HG02943 (cell line): ENCODE measurements at regions not wholly inside any gene's neighbourhood (a gene's known extent, or its start where the extent isn't known, plus 50 kb on each side); places are given as distances from the start of the nearest gene placed in this dataset.

Source experiments
- ATAC-seq: cut with Tn5 transposase; IDR thresholded peaks from one replicate; pipeline ENCODE4 v1.9.1; 2021; ENCODE audit warnings: mild to moderate bottlenecking, low read depth, moderate library complexity; ENCODE audit not compliant: unreplicated experiment

GRCh38 chr2:2823061-2823753 is 492.1 kb upstream of the MYT1L start:
- ATAC-seq: no peak

GRCh38 chr2:2822143-2822542 is 491.1 kb upstream of the MYT1L start:
- ATAC-seq: no peak

- no peak for ATAC-seq
These were observed 481.6 kb upstream of the MYT1L start for GRCh38 chr2:2812648-2813047.

- no peak for ATAC-seq
These were observed 481.0 kb upstream of the MYT1L start for GRCh38 chr2:2812117-2812516.

- ATAC-seq: no peak
These were observed 479.4 kb upstream of the MYT1L start for GRCh38 chr2:2810504-2810903.

- ATAC-seq: no peak
These were observed 478.7 kb upstream of the MYT1L start for GRCh38 chr2:2809771-2810170.

- ATAC-seq: no peak
These were observed 477.5 kb upstream of the MYT1L start for GRCh38 chr2:2808551-2809058.

GRCh38 chr2:2806711-2807110 is 475.6 kb upstream of the MYT1L start:
- ATAC-seq: no peak

GRCh38 chr2:2805263-2805662 is 474.2 kb upstream of the MYT1L start:
- ATAC-seq: no peak

GRCh38 chr2:2804528-2804927 is 473.5 kb upstream of the MYT1L start:
- ATAC-seq: no peak

- no peak for ATAC-seq
These were observed 470.4 kb upstream of the MYT1L start for GRCh38 chr2:2801458-2801857.

GRCh38 chr2:2800697-2801096 is 469.6 kb upstream of the MYT1L start:
- ATAC-seq: no peak

GRCh38 chr2:2800001-2800400 is 468.9 kb upstream of the MYT1L start:
- ATAC-seq: no peak

GRCh38 chr2:2799151-2799697 is 468.1 kb upstream of the MYT1L start:
- ATAC-seq: no peak

GRCh38 chr2:2798337-2798736 is 467.3 kb upstream of the MYT1L start:
- no peak for ATAC-seq

GRCh38 chr2:2797797-2798196 is 466.7 kb upstream of the MYT1L start:
- ATAC-seq: no peak

GRCh38 chr2:2796207-2796606 is 465.1 kb upstream of the MYT1L start:
- no peak for ATAC-seq

- no peak for ATAC-seq
These were observed 464.5 kb upstream of the MYT1L start for GRCh38 chr2:2795438-2796091.

- ATAC-seq: no peak
These were observed 463.0 kb upstream of the MYT1L start for GRCh38 chr2:2793925-2794560.

GRCh38 chr2:2793514-2793913 is 462.4 kb upstream of the MYT1L start:
- ATAC-seq: no peak

- no peak for ATAC-seq
These were observed 460.5 kb upstream of the MYT1L start for GRCh38 chr2:2791606-2792005.
